H9 (cell line): ENCODE measurements at regions not wholly inside any gene's neighbourhood (a gene's known extent, or its start where the extent isn't known, plus 50 kb on each side); places are given as distances from the start of the nearest gene placed in this dataset.
A peak's percentile ranks its signal among the peaks of the same experiment; 100 is the strongest.

ENCODE experiments used
- DNase-seq: peaks from one replicate; pipeline ENCODE4 v3.0.0-alpha.2; 2017
- H2AFZ ChIP-seq: one replicate; pipeline ENCODE4 v1.6.1; 2013; ENCODE audit warnings: mild to moderate bottlenecking, low read length, control low read depth, moderate library complexity
- H2AK5ac ChIP-seq: 2 replicates; pipeline ENCODE4 v1.6.1; 2013; ENCODE audit warnings: low read length, control low read depth, mixed read lengths; ENCODE audit not compliant: insufficient read length
- H2BK120ac ChIP-seq: one replicate; pipeline ENCODE4 v1.6.1; 2013; ENCODE audit warnings: low read depth, mild to moderate bottlenecking, low read length, control low read depth, inconsistent platforms; ENCODE audit not compliant: poor library complexity, severe bottlenecking
- H2BK12ac ChIP-seq: 2 replicates; pipeline ENCODE4 v1.6.1; 2013; ENCODE audit warnings: low read length, control low read depth, mixed read lengths, low read depth; ENCODE audit not compliant: insufficient read length
- H2BK15ac ChIP-seq: 2 replicates; pipeline ENCODE4 v1.6.1; 2013; ENCODE audit warnings: low read depth, low read length, control low read depth
- H2BK20ac ChIP-seq: one replicate; pipeline ENCODE4 v1.6.1; 2013; ENCODE audit warnings: low read depth, mild to moderate bottlenecking, low read length, control low read depth, inconsistent platforms; ENCODE audit not compliant: poor library complexity, severe bottlenecking
- H2BK5ac ChIP-seq: 2 replicates; pipeline ENCODE4 v1.6.1; 2013; ENCODE audit warnings: low read length, control low read depth, mixed read lengths; ENCODE audit not compliant: insufficient read length
- H3K14ac ChIP-seq: 2 replicates; pipeline ENCODE4 v1.6.1; 2013; ENCODE audit warnings: low read length, control low read depth; ENCODE audit not compliant: insufficient read depth
- H3K18ac ChIP-seq: 2 replicates; pipeline ENCODE4 v1.6.1; 2013; ENCODE audit warnings: low read depth, mild to moderate bottlenecking, mixed read lengths, low read length, control low read depth; ENCODE audit not compliant: insufficient read length
- H3K23ac ChIP-seq: 2 replicates; pipeline ENCODE4 v1.6.1; 2013; ENCODE audit warnings: low read length, control low read depth, mixed read lengths, low read depth; ENCODE audit not compliant: insufficient read length
- H3K23me2 ChIP-seq: 2 replicates; pipeline ENCODE4 v1.6.1; 2013; ENCODE audit warnings: low read depth, mild to moderate bottlenecking, mixed read lengths, low read length, control low read depth; ENCODE audit not compliant: insufficient read length, poor library complexity, severe bottlenecking
- H3K27ac ChIP-seq: 2 replicates; pipeline ENCODE4 v1.5.1; 2013; ENCODE audit warnings: low read length, control low read depth, mixed read lengths, low read depth; ENCODE audit not compliant: insufficient read length
- H3K27me3 ChIP-seq: 2 replicates; pipeline ENCODE4 v1.6.1; 2013; ENCODE audit warnings: low read length, control low read depth, inconsistent platforms; ENCODE audit not compliant: insufficient read depth
- H3K4ac ChIP-seq: 2 replicates; pipeline ENCODE4 v1.6.1; 2013; ENCODE audit warnings: low read depth, mild to moderate bottlenecking, control low read depth, inconsistent platforms, low read length, moderate library complexity
- H3K4me1 ChIP-seq: 2 replicates; pipeline ENCODE4 v1.6.1; 2013; ENCODE audit warnings: low read length, control low read depth, inconsistent platforms; ENCODE audit not compliant: insufficient read depth
- H3K4me2 ChIP-seq: 2 replicates; pipeline ENCODE4 v1.6.1; 2013; ENCODE audit warnings: low read length, control low read depth, mixed read lengths; ENCODE audit not compliant: insufficient read length, insufficient read depth
- H3K56ac ChIP-seq: 2 replicates; pipeline ENCODE4 v1.6.1; 2013; ENCODE audit warnings: low read depth, mild to moderate bottlenecking, mixed read lengths, low read length, control low read depth; ENCODE audit not compliant: insufficient read length
- H3K79me1 ChIP-seq: 2 replicates; pipeline ENCODE4 v1.6.1; 2013; ENCODE audit warnings: low read depth, mild to moderate bottlenecking, moderate library complexity, low read length, control low read depth, inconsistent platforms; ENCODE audit not compliant: insufficient read depth, poor library complexity, severe bottlenecking
- H3K79me2 ChIP-seq: 2 replicates; pipeline ENCODE4 v1.6.1; 2013; ENCODE audit warnings: low read length, control low read depth, inconsistent platforms; ENCODE audit not compliant: insufficient read depth
- H3K9ac ChIP-seq: 2 replicates; pipeline ENCODE4 v1.6.1; 2013; ENCODE audit warnings: low read length, control low read depth, mixed read lengths; ENCODE audit not compliant: insufficient read length; ENCODE audit errors: extremely low read depth
- H3K9me3 ChIP-seq: one replicate; pipeline ENCODE4 v1.6.1; 2013; ENCODE audit warnings: low read depth, low read length, inconsistent platforms; ENCODE audit not compliant: control insufficient read depth
- H3T11ph ChIP-seq: one replicate; pipeline ENCODE4 v1.6.1; 2013; ENCODE audit warnings: mild to moderate bottlenecking, low read length, control low read depth, inconsistent platforms
- H4K20me1 ChIP-seq: one replicate; pipeline ENCODE4 v1.6.1; 2013; ENCODE audit not compliant: control insufficient read depth, insufficient read length, insufficient read depth
- H4K5ac ChIP-seq: 2 replicates; pipeline ENCODE4 v1.6.1; 2013; ENCODE audit warnings: low read depth, mild to moderate bottlenecking, mixed read lengths, low read length, control low read depth; ENCODE audit not compliant: insufficient read length
- H4K8ac ChIP-seq: replicated peaks from 2 replicates; pipeline ENCODE4 v1.6.1; 2013; ENCODE audit warnings: low read length, control low read depth, mixed read lengths, low read depth; ENCODE audit not compliant: insufficient read length
- H4K91ac ChIP-seq: 2 replicates; pipeline ENCODE4 v1.6.1; 2013; ENCODE audit warnings: low read depth, mild to moderate bottlenecking, moderate library complexity, mixed read lengths, low read length, control low read depth; ENCODE audit not compliant: insufficient read length
- H3K27ac Mint-ChIP-seq, 3 experiments: 2 replicates in 2 of 3; 3 replicates in 1 of 3; pipeline ENCODE4 v1.8.0; 2020 to 2021; ENCODE audit warnings: mixed read lengths in 3 of 3, mild to moderate bottlenecking in 1 of 3, moderate library complexity in 1 of 3
- H3K27me3 Mint-ChIP-seq: 2 replicates; pipeline ENCODE4 v1.8.0; 2021; ENCODE audit warnings: low read depth, mild to moderate bottlenecking, moderate library complexity, mixed read lengths
- H3K36me3 Mint-ChIP-seq, 3 experiments: 2 replicates in 2 of 3; 3 replicates in 1 of 3; pipeline ENCODE4 v1.8.0; 2020 to 2021; ENCODE audit warnings: low read depth in 3 of 3, mixed read lengths in 3 of 3; ENCODE audit not compliant: insufficient read depth in 1 of 3
- H3K4me1 Mint-ChIP-seq, 2 experiments: 2 replicates each; pipeline ENCODE4 v1.8.0; 2020; ENCODE audit warnings: mixed read lengths in 2 of 2
- H3K4me3 Mint-ChIP-seq, 2 experiments: 2 replicates in 1 of 2; 3 replicates in 1 of 2; pipeline ENCODE4 v1.8.0; 2020 to 2021; ENCODE audit warnings: mild to moderate bottlenecking in 2 of 2, mixed read lengths in 2 of 2, moderate library complexity in 1 of 2
- H3K9me3 Mint-ChIP-seq, 2 experiments: 2 replicates in 1 of 2; 3 replicates in 1 of 2; pipeline ENCODE4 v1.8.0; 2020; ENCODE audit warnings: mild to moderate bottlenecking in 2 of 2, mixed read lengths in 2 of 2, moderate library complexity in 1 of 2
- WGBS: extraction: QIAGEN DNeasy Blood & Tissue Kit; methylation state at CpG from one replicate; pipeline ENCODE4 v1.1.7; 2013; ENCODE audit warnings: missing lambda C conversion rate, low lambda C conversion rate, mixed read lengths; ENCODE audit not compliant: insufficient read length; ENCODE audit errors: extremely low coverage; 5-methylcytosine and 5-hydroxymethylcytosine counted together
- TF ChIP-seq, protein P1 (sequence below): fragments of 200-600 bp; sonication (generic); conservative IDR thresholded peaks from 3 replicates; pipeline ENCODE4 v1.8.0; 2021; ENCODE audit warnings: antibody characterized with exemption, mild to moderate bottlenecking

DNA sequence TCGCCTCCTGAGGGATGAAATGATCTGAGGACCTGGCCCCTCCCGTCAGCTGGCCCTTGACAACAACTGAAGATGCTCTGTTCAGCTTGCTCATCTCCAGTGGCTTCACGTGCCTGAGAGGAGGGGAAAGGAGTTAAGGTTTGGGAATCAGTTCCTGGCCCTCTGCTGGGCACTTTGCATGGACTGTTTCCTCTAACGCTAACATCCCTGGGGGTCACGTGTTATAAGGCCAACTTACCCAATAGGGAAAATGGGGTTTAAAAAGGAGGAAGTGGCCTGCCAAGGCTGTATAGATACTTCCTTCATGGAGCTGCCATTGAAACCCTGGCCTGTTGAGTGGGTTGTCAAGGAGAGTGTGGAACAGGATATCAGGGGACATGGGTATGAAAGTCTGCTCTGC lies 65.6 kb downstream of the OR13H1 start:
- WGBS: no CpG with 5 or more reads among the region's 5 CpGs
- H3T11ph ChIP-seq: no peak overlapping the region
- H3K27me3 Mint-ChIP-seq: peaks cover 2% of the 10 kb centered on the region; the same call in 1 of the 2 replicates

More for the DNA sequence above, 65.6 kb downstream of the OR13H1 start:
- Histone ChIP-seq H4K20me1 (no peaks in the 10 kb centered on the region), H2AFZ (no peak overlapping the region), H3K4ac (no peak overlapping the region), H2BK120ac (no peak overlapping the region), H3K79me2 (no peaks in the 10 kb centered on the region), H2BK5ac (no peak overlapping the region), H3K23me2 (no peaks in the 10 kb centered on the region), H3K18ac (no peak overlapping the region), H3K4me2 (no peak overlapping the region), H3K9me3 (no peaks in the 10 kb centered on the region), H2BK12ac (no peak overlapping the region), H2BK15ac (no peak overlapping the region), H3K4me1 (no peaks in the 10 kb centered on the region; the same call in 1 of the 2 replicates), H3K27ac (no peak overlapping the region), H4K5ac (no peak overlapping the region), H4K91ac (no peak overlapping the region), H3K9ac (no peak overlapping the region), H4K8ac (no peak overlapping the region), H3K14ac (no peak overlapping the region), H3K23ac (no peak overlapping the region), H3K79me1 (no peaks in the 10 kb centered on the region), H2BK20ac (no peak overlapping the region), H3K27me3 (no peaks in the 10 kb centered on the region), H3K56ac (no peak overlapping the region), H2AK5ac (no peak overlapping the region)
- TF ChIP-seq, protein P1, sequence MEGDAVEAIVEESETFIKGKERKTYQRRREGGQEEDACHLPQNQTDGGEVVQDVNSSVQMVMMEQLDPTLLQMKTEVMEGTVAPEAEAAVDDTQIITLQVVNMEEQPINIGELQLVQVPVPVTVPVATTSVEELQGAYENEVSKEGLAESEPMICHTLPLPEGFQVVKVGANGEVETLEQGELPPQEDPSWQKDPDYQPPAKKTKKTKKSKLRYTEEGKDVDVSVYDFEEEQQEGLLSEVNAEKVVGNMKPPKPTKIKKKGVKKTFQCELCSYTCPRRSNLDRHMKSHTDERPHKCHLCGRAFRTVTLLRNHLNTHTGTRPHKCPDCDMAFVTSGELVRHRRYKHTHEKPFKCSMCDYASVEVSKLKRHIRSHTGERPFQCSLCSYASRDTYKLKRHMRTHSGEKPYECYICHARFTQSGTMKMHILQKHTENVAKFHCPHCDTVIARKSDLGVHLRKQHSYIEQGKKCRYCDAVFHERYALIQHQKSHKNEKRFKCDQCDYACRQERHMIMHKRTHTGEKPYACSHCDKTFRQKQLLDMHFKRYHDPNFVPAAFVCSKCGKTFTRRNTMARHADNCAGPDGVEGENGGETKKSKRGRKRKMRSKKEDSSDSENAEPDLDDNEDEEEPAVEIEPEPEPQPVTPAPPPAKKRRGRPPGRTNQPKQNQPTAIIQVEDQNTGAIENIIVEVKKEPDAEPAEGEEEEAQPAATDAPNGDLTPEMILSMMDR: peak; percentile 39; the same call in 2 of the 3 replicates
- Mint-ChIP-seq H3K9me3 (no peaks in the 10 kb centered on the region), H3K4me1 (no peaks in the 10 kb centered on the region; a peak in 2 of 4 replicates), H3K27ac (no peak overlapping the region), H3K4me3 (no peak overlapping the region), H3K36me3 (no peaks in the 10 kb centered on the region)
- DNase-seq: peak; percentile 31
